ENCODE measurements at regions not wholly inside any gene's neighbourhood (a gene's known extent, or its start where the extent isn't known, plus 50 kb on each side); places are given as distances from the start of the nearest gene placed in this dataset.

DNA sequence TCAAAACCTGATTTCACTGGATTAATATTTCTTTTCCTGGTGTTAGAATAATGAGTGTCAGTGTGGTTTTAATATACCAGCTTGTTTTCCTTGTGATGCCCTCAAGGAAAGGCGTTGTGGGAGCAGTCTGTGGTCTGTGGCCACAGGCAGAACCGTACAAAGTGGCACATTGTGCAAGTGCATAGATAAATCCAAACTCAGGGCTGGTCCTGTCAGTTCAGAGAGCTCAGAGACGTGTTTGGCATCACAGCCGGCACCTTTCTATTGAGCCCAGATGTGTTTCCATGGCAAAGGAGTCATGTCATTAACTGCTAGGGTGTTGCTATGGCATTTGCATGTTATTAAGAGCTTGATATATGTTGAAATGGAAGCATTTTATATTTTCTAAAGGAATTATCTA, 289.9 kb upstream of the RASGRP1 start:
- TF ChIP-seq JUND (IDR thresholded peaks at IDR 0.05; ENCODE audit: low read depth), result no peak
- in situ Hi-C loops (cut with HindIII; ENCODE audit: low pct_unique_long_range_greater_than_20kb, low sequenced_read_pairs), result no loop called here
- DNase-seq (ENCODE audit: low read depth in 1 of 2, low spot score in 1 of 2), result no peak

DNA sequence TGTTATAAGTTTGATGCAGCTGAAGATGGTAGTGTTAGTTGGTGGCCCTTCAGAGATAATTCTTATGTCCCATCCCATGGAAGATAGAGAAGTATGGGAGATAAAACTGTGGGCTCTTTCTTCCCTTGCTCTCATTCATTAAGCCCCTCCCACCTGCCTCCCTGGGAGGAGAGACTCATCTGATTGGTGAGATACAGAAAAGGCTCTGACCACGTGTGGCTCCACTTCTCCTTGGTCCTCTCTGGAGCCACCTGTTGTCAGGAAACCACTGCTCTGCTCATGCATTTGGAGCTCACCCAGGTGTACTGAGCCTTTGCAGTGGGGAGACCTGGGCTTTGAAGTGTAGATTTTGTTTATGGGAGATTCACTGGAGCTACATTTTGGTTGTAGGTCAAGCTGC, 293.2 kb upstream of the RASGRP1 start:
- in situ Hi-C loops (cut with HindIII; ENCODE audit: low pct_unique_long_range_greater_than_20kb, low sequenced_read_pairs), result no loop called here
- TF ChIP-seq JUND (IDR thresholded peaks at IDR 0.05; ENCODE audit: low read depth), result no peak
- no peak for DNase-seq (ENCODE audit: low read depth in 1 of 2, low spot score in 1 of 2)

GRCh38 chr15:38859574-38859973, 295.0 kb upstream of the RASGRP1 start:
- no peak for TF ChIP-seq JUND (IDR thresholded peaks at IDR 0.05; ENCODE audit: low read depth)
- in situ Hi-C loops (cut with HindIII; ENCODE audit: low pct_unique_long_range_greater_than_20kb, low sequenced_read_pairs), result no loop called here
- no peak for DNase-seq (ENCODE audit: low read depth in 1 of 2, low spot score in 1 of 2)

DNA sequence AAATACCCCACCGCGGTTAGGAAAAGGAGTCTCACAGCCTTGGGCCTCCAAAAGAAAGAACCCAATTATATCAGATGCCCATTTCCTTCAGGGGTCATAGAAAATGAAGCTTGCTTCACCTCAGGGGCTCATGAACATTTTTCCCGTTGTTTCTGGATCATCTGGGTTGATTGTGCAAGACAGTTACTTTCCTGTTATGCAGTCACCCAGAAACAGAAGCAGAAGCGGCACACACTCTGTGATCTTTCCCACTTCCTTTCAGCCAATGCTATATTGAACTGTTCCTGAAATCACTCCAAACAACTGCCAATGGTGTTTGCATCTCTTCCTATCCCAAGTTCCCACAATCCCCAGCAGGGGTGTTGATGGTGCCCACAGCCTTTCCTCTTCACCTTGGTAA, 295.6 kb upstream of the RASGRP1 start:
- in situ Hi-C loops (cut with HindIII; ENCODE audit: low pct_unique_long_range_greater_than_20kb, low sequenced_read_pairs), result no loop called here
- no peak for DNase-seq (ENCODE audit: low read depth in 1 of 2, low spot score in 1 of 2)
- no peak for TF ChIP-seq JUND (IDR thresholded peaks at IDR 0.05; ENCODE audit: low read depth)

DNA sequence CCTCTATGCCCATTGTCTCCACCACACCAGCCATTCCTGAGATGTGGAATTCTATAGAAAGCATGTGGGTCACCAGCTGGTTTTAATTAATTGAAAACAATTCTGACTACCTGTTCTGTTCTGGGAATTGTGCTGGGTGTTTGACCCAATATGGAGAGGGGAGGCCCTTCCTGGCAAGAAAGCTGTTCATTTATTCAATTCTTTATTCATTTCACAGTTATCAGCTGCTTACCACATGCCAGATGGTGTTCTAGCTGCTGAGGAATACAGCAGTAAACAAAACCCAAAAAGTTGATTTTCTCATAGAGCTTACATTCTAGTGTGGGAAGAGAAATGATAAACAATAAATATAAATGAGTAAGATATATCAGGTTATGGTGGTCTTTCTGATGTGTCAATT, 296.1 kb upstream of the RASGRP1 start:
- no peak for TF ChIP-seq JUND (IDR thresholded peaks at IDR 0.05; ENCODE audit: low read depth)
- no peak for DNase-seq (ENCODE audit: low read depth in 1 of 2, low spot score in 1 of 2)
- in situ Hi-C loops (cut with HindIII; ENCODE audit: low pct_unique_long_range_greater_than_20kb, low sequenced_read_pairs), result no loop called here

GRCh38 chr15:38861108-38861507, 296.5 kb upstream of the RASGRP1 start:
- no peak for DNase-seq (ENCODE audit: low read depth in 1 of 2, low spot score in 1 of 2)
- TF ChIP-seq JUND (IDR thresholded peaks at IDR 0.05; ENCODE audit: low read depth), result no peak
- in situ Hi-C loops (cut with HindIII; ENCODE audit: low pct_unique_long_range_greater_than_20kb, low sequenced_read_pairs), result no loop called here

DNA sequence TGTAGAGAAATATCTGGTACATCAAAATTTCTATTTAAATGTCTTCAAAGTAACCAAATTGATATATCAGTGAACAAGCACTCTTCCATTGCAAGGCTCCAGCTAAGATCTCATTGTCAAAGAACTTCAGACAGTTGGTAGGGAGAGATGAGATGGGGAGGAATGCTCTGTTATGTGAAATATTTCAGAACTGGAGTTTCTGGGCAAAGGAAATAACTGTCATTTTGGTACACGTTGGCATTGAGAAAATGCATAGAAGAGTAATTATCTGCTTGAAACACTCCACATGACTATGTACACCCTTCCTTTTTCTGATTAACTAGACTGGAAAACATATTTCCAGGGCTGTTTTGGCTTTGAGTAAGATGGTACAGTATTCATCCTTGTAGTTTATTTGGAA, 297.5 kb upstream of the RASGRP1 start:
- no peak for TF ChIP-seq JUND (IDR thresholded peaks at IDR 0.05; ENCODE audit: low read depth)
- DNase-seq (ENCODE audit: low read depth in 1 of 2, low spot score in 1 of 2), result no peak
- in situ Hi-C loops (cut with HindIII; ENCODE audit: low pct_unique_long_range_greater_than_20kb, low sequenced_read_pairs), result no loop called here

DNA sequence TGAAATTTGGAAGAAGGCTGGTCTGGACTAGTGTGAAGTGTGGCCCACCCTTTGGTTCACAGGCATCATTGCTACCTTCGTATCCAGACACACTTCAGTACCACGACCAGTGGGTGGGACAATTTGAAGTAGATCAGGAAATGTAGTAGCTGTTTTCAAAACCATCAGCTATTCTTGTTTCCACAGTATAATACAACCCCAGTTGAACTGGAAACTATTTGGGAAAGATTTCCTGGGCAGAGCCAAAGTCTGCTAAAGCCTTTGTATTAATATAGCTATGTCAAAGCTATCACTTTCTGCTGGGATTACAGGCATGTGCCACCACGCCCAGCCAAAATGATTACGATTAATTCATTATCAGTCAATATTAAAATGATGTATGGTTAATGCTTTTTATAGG, 298.8 kb upstream of the RASGRP1 start:
- in situ Hi-C loops (cut with HindIII; ENCODE audit: low pct_unique_long_range_greater_than_20kb, low sequenced_read_pairs), result no loop called here
- DNase-seq (ENCODE audit: low read depth in 1 of 2, low spot score in 1 of 2), result no peak
- TF ChIP-seq JUND (IDR thresholded peaks at IDR 0.05; ENCODE audit: low read depth), result no peak

DNA sequence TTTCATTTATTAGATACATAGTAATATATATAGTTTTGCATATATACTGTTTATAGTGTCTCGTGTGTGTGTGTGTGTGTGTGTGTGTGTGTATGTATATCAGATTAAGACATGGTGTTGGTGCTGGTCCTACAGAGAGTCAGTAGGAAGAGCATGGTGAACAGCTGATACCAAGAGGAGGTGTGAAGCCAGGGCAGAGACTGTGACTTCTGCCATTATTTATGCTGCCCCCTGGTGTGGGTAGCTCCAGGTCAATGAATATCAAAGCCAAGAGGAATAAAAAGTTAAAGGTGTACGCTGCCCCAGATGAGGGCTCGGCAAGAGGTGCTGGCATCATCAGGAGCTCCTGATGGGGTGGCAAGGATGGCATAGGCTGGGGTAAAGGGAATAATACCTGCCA, 299.5 kb upstream of the RASGRP1 start:
- TF ChIP-seq JUND (IDR thresholded peaks at IDR 0.05; ENCODE audit: low read depth), result no peak
- in situ Hi-C loops (cut with HindIII; ENCODE audit: low pct_unique_long_range_greater_than_20kb, low sequenced_read_pairs), result no loop called here
- DNase-seq (ENCODE audit: low read depth in 1 of 2, low spot score in 1 of 2), result no peak

- no peak for TF ChIP-seq JUND (IDR thresholded peaks at IDR 0.05; ENCODE audit: low read depth)
- DNase-seq (ENCODE audit: low read depth in 1 of 2, low spot score in 1 of 2), result no peak
- in situ Hi-C loops (cut with HindIII; ENCODE audit: low pct_unique_long_range_greater_than_20kb, low sequenced_read_pairs), result no loop called here
These were observed 300.4 kb upstream of the RASGRP1 start for GRCh38 chr15:38864827-38865581.

DNA sequence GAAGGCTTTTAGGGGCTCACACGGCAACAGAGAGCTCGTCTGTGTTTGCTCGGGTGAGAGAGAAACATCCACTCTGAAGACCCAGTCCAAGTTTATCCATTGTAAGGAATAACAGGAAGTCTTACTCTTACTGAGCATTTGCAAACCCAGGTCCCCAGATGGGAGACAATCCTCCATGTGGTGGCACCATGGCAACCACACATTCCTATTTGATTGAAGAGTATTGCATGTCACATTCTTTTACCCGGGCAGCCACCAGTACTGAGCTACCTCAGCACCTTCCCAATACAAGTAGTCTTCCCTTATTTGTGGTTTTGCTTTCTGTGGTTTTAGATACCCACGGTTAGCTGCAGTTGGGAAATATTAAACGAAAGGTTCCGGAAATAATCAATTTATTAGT, 302.9 kb upstream of the RASGRP1 start:
- DNase-seq (ENCODE audit: low read depth in 1 of 2, low spot score in 1 of 2), result no peak
- TF ChIP-seq JUND (IDR thresholded peaks at IDR 0.05; ENCODE audit: low read depth), result no peak
- in situ Hi-C loops (cut with HindIII; ENCODE audit: low pct_unique_long_range_greater_than_20kb, low sequenced_read_pairs), result no loop called here

DNA sequence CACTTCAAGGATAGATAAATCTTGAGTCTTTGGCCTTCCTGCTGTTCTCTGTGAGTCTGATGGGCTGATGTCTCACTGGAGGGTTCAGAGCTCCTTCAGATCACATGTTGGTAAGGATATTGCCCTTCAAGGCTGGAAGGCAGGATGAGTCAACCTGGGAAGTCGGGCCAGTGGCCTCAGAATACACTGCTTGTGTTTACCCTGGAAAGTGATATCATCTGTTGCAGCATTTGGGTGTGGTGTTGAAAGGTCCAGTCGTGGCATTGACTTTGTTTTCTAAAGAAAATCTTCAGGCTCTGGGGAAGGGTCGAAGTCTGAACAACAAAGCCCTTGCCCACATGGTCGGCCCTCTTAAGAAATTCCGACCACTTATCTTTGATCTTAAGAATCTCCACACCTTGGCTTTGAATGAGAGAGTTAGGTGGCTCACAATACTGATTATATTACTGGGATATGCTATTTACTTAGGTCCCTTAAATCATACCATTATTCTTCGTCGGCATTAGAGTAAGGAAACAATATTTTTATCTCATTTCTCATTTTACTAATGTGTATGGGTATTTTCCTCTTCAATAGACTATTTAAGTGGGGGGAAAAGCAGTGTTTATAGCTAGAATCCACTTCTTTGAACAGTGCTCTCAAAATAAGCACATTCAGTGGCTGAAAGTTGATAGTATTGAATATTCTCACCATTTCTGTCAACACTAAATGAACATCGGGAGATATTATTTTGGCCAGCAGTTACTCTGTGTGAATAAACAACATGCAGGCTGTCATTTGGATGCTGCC, 303.9 kb upstream of the RASGRP1 start:
- DNase-seq (ENCODE audit: low read depth in 1 of 2, low spot score in 1 of 2), result peak in 1 of 2 experiments; percentile 85
- peak; percentile 89 for TF ChIP-seq JUND (IDR thresholded peaks at IDR 0.05; ENCODE audit: low read depth)
- in situ Hi-C loops (cut with HindIII; ENCODE audit: low pct_unique_long_range_greater_than_20kb, low sequenced_read_pairs), result no loop called here

- no peak for DNase-seq (ENCODE audit: low read depth in 1 of 2, low spot score in 1 of 2)
- in situ Hi-C loops (cut with HindIII; ENCODE audit: low pct_unique_long_range_greater_than_20kb, low sequenced_read_pairs), result no loop called here
- no peak for TF ChIP-seq JUND (IDR thresholded peaks at IDR 0.05; ENCODE audit: low read depth)
These were observed 307.0 kb upstream of the RASGRP1 start for GRCh38 chr15:38871638-38872037.
